Pancreas (tissue), 10 donors: ENCODE measurements at regions not wholly inside any gene's neighbourhood (a gene's known extent, or its start where the extent isn't known, plus 50 kb on each side); places are given as distances from the start of the nearest gene placed in this dataset.

ENCODE experiments used
- ATAC-seq, 4 donors: fragments of 200-7000 bp; cut with Tn5 transposase; one replicate each; pipeline versions ENCODE4 v1.8.0 to v1.9.1; 2020; ENCODE audit warnings: mild to moderate bottlenecking in 4 of 4, moderate library complexity in 4 of 4
- DNase-seq, 6 donors: peaks; one replicate each; pipeline ENCODE4 v3.0.0-alpha.2; 2020
- FAIRE-seq: peaks from 2 replicates; lab custom pipeline; 2012; peaks lifted over from hg19 to GRCh38; lab: Jason Lieb, UNC
- H3K27ac ChIP-seq, 4 donors: fragments of 200-600 bp; sonication (generic); 1 replicate in 3 of 4; 2 replicates in 1 of 4; pipeline versions ENCODE4 v1.5.0 to v1.8.0; 2020
- H3K27me3 ChIP-seq, 4 donors: fragments of 200-600 bp; one replicate each; pipeline ENCODE4 v1.8.0; 2021
- H3K36me3 ChIP-seq, 3 donors: fragments of 200-600 bp; sonication (generic) in 1 of 3; one replicate each; pipeline versions ENCODE4 v1.5.0 to v1.8.0; 2020 to 2021
- H3K4me1 ChIP-seq, 3 donors: fragments of 200-600 bp; one replicate each; pipeline ENCODE4 v1.8.0; 2021
- H3K4me3 ChIP-seq, 4 donors: fragments of 200-600 bp; sonication (generic) in 2 of 4; one replicate each; pipeline versions ENCODE4 v1.5.0 to v1.8.0; 2020 to 2021
- H3K9me3 ChIP-seq, 4 donors: fragments of 200-600 bp; one replicate each; pipeline ENCODE4 v1.8.0; 2021
- CTCF ChIP-seq, 4 donors: fragments of 200-600 bp; sonication (generic) in 3 of 4; IDR thresholded peaks; one replicate each; pipeline versions ENCODE4 v1.5.0 to v1.8.0; 2021; ENCODE audit warnings: antibody characterized with exemption in 4 of 4
- WGBS, 2 donors: extraction: QIAGEN DNeasy Blood & Tissue Kit; methylation state at CpG; one replicate each; pipeline ENCODE4 v1.1.7; 2013; 5-methylcytosine and 5-hydroxymethylcytosine counted together
- intact Hi-C, 3 donors: fragments of 100-400 bp; cut with DNase I; formaldehyde crosslinking; loops; one replicate each; pipeline versions ENCODE4 v1.11.1 to v1.14.2; 2022
- donor health status: healthy with polysubstance abuse.
- donor health status: DM: no; HTN: no; CAD: no; lungs with moderate emphysema.
- donor health status: DM: no; HTN: no; CAD: no.
- donor health status: control.
- donor health status: control.
- donor health status: Bipolar disorder and iron deficiency.
- donor health status: DM: yes; HTN: yes; CAD: no.
- donor health status: DM: no; HTN: no; CAD: no.
- donor health status: DM: no; HTN: no; CAD: no.
- donor health status: DM: yes; HTN: yes; CAD: no.

DNA sequence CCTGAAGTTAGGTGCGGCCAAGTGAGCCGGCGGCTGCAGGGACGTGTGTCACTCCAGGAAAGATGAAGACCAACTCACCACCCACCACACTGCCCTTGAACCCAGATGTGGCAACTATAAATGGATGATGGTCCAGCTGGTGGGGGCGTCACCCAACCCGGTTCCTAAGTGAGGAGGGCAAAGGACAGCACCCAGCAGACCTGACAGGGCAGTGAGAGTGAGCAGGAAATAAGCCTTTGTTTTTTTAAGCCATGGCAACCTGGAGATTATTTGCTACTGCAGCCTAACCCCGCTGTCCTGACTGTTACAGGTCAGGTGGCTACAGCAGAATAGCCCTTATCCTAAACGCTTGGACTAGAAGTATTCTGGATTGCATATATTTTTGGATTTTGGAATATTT is 228.9 kb downstream of the CTTN start:
- peak; percentile 47 to 75 (median 69) for ATAC-seq

DNA sequence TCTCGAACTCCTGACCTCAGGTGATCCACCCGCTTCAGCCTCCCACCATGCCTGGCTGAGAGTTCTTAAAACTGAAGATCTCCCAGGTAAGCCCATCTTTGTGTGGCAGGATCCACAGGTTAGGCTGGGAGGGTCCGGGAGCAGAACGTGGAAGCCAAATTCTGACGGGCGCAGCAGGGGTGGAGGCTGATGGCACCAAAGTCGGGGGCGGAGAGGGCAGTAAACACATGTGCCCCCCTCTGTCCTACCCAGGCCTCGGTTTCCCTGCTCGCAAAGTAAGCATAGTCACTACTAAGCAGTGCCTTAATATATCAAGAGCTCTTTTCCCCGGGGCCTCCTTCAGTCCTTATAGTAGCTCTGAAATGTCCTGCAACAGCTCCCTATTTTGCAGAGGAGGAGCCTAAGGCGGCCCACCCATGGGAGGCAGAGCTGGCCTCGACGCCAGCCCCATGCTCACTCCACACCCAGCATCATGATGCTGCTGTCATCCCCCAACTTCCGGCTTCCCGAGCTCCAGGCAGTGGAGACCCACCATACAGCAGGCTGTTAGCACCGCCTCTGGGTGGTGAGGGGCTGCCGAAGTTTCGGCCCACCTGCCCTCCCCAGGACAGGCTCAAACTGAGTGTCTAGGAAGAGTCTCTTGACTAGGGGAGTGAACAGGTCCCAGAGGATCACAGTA is 230.0 kb downstream of the CTTN start:
- FAIRE-seq (no peak), DNase-seq (no peak), ATAC-seq (no peak)
- TF ChIP-seq CTCF (IDR thresholded peaks at IDR 0.05) = no peak
- Histone ChIP-seq H3K9me3 (no peaks in the 10 kb centered on the region), H3K36me3 (no peaks in the 10 kb centered on the region), H3K4me3 (no peak overlapping the region), H3K4me1 (no peaks in the 10 kb centered on the region), H3K27ac (no peak overlapping the region), H3K27me3 (no peaks in the 10 kb centered on the region)
- WGBS, 2 donors = 91 to 92% methylated on average over 19 of the region's 19 CpGs
- intact Hi-C loops = no loop called here

More for the DNA sequence above, 228.9 kb downstream of the CTTN start:
- Histone ChIP-seq H3K9me3 (no peaks in the 10 kb centered on the region), H3K36me3 (no peaks in the 10 kb centered on the region), H3K4me1 (no peaks in the 10 kb centered on the region), H3K27ac (no peak overlapping the region), H3K27me3 (no peaks in the 10 kb centered on the region), H3K4me3 (no peak overlapping the region)
- no peak for FAIRE-seq
- DNase-seq = no peak
- intact Hi-C loops = no loop called here
- WGBS, 2 donors = 73% methylated on average over 8 of the region's 8 CpGs
- no peak for TF ChIP-seq CTCF (IDR thresholded peaks at IDR 0.05)

- peak in 1 of 6 donors; percentile 54 for DNase-seq
- H3K4me3 ChIP-seq = no peak overlapping the region
Measured at GRCh38 chr11:70628855-70629844, 230.8 kb downstream of the CTTN start.

DNA sequence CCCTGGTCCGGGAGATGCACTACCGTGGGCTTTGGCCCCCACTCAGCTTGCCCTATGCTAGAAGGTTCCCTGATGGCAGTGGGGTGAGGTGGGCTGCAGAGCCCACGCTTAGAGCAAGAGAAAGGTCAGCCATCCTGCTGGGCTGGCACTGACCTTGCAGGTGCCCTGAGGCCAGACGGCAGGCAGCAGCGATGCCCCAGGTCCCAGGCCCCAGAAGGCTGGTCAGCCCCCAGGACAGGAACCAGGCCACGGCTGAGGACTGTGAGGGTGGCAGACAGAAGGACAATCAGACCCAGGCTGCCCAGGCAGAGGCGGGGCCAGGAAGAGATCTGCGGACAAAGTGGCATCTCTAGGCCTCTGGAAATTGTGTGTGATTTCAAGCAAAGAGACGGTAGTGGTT is 231.7 kb downstream of the CTTN start:
- ATAC-seq = no peak
- Histone ChIP-seq H3K9me3 (no peaks in the 10 kb centered on the region), H3K36me3 (no peaks in the 10 kb centered on the region), H3K4me3 (no peak overlapping the region), H3K4me1 (no peaks in the 10 kb centered on the region), H3K27me3 (no peaks in the 10 kb centered on the region), H3K27ac (no peak overlapping the region)
- intact Hi-C loops = no loop called here
- FAIRE-seq = no peak
- no peak for TF ChIP-seq CTCF (IDR thresholded peaks at IDR 0.05)
- WGBS, 2 donors = 92 to 94% methylated on average over 9 of the region's 9 CpGs
- peak in 1 of 6 donors; percentile 33 for DNase-seq

More at GRCh38 chr11:70628855-70629844, 230.8 kb downstream of the CTTN start:
- H3K36me3 ChIP-seq = no peaks in the 10 kb centered on the region
- no peak overlapping the region for H3K27ac ChIP-seq
- H3K4me1 ChIP-seq = no peaks in the 10 kb centered on the region
- TF ChIP-seq CTCF (IDR thresholded peaks at IDR 0.05) = no peak
- intact Hi-C loops = no loop called here
- ATAC-seq = peak in 1 of 4 donors; percentile 25
- H3K27me3 ChIP-seq = no peaks in the 10 kb centered on the region
- no peak for FAIRE-seq
- WGBS, 2 donors = 82 to 83% methylated on average over 30 of the region's 30 CpGs
- no peaks in the 10 kb centered on the region for H3K9me3 ChIP-seq
